ENCODE measurements at regions not wholly inside any gene's neighbourhood (a gene's known extent, or its start where the extent isn't known, plus 50 kb on each side); places are given as distances from the start of the nearest gene placed in this dataset.
A peak's percentile ranks its signal among the peaks of the same experiment; 100 is the strongest.

DNA sequence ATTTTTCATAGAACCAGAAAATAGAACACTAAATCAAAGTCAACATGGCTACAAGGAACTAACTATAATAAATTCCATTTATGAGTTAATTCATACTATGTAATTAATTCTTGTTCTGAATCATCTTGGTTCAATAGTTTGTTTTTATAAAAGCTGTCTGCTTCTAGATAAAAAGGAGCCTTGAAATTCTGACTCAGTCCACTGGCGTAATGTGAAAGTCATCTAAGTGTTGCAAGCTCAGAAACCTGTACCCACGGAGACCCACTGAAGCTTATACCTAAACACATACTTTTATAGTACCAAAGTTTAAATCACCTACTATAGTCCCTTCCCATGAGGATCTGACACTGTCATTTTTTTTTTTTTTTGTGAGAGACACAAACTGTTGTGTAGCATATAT lies 489.4 kb downstream of the SEMA3D start:
- intact Hi-C loops (cut with micrococcal nuclease), result no loop called here
- no peak overlapping the region for H3K9ac ChIP-seq (ENCODE audit: low read length)
- peaks cover 8 to 21% of the 10 kb centered on the region in 2 experiments for H3K4me1 ChIP-seq (ENCODE audit: control insufficient read depth in 1 of 2, insufficient read depth in 2 of 2, low read length in 2 of 2)
- no TSS peak for BruUV-seq (replicated peaks)
- no peak for TF ChIP-seq ELF1 (IDR thresholded peaks at IDR 0.05; ENCODE audit: borderline replicate concordance, low read depth)
- TF ChIP-seq, protein P1, sequence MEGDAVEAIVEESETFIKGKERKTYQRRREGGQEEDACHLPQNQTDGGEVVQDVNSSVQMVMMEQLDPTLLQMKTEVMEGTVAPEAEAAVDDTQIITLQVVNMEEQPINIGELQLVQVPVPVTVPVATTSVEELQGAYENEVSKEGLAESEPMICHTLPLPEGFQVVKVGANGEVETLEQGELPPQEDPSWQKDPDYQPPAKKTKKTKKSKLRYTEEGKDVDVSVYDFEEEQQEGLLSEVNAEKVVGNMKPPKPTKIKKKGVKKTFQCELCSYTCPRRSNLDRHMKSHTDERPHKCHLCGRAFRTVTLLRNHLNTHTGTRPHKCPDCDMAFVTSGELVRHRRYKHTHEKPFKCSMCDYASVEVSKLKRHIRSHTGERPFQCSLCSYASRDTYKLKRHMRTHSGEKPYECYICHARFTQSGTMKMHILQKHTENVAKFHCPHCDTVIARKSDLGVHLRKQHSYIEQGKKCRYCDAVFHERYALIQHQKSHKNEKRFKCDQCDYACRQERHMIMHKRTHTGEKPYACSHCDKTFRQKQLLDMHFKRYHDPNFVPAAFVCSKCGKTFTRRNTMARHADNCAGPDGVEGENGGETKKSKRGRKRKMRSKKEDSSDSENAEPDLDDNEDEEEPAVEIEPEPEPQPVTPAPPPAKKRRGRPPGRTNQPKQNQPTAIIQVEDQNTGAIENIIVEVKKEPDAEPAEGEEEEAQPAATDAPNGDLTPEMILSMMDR (IDR thresholded peaks at IDR 0.05 in 2 of 3, conservative IDR thresholded peaks at IDR 0.05 in 1 of 3; ENCODE audit: borderline replicate concordance in 1 of 3, insufficient read depth in 1 of 3, low read depth in 2 of 3, low read length in 2 of 3), result no peak
- TF ChIP-seq YY1 (IDR thresholded peaks at IDR 0.05; ENCODE audit: extremely low read depth, insufficient replicate concordance, low read depth, low read length), result no peak
- TF ChIP-seq, protein P2, sequence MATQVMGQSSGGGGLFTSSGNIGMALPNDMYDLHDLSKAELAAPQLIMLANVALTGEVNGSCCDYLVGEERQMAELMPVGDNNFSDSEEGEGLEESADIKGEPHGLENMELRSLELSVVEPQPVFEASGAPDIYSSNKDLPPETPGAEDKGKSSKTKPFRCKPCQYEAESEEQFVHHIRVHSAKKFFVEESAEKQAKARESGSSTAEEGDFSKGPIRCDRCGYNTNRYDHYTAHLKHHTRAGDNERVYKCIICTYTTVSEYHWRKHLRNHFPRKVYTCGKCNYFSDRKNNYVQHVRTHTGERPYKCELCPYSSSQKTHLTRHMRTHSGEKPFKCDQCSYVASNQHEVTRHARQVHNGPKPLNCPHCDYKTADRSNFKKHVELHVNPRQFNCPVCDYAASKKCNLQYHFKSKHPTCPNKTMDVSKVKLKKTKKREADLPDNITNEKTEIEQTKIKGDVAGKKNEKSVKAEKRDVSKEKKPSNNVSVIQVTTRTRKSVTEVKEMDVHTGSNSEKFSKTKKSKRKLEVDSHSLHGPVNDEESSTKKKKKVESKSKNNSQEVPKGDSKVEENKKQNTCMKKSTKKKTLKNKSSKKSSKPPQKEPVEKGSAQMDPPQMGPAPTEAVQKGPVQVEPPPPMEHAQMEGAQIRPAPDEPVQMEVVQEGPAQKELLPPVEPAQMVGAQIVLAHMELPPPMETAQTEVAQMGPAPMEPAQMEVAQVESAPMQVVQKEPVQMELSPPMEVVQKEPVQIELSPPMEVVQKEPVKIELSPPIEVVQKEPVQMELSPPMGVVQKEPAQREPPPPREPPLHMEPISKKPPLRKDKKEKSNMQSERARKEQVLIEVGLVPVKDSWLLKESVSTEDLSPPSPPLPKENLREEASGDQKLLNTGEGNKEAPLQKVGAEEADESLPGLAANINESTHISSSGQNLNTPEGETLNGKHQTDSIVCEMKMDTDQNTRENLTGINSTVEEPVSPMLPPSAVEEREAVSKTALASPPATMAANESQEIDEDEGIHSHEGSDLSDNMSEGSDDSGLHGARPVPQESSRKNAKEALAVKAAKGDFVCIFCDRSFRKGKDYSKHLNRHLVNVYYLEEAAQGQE (IDR thresholded peaks at IDR 0.05; ENCODE audit: low read depth), result no peak
- TF ChIP-seq SIN3A (IDR thresholded peaks at IDR 0.05; ENCODE audit: low read depth), result no peak
- TF ChIP-seq POLR2AphosphoS5 (IDR thresholded peaks at IDR 0.05; ENCODE audit: low read depth, low read length), result no peak
- TF ChIP-seq POLR2A (IDR thresholded peaks at IDR 0.05; ENCODE audit: borderline replicate concordance, extremely low read depth, insufficient read depth, insufficient read length), result no peak
- TF ChIP-seq, protein P3, sequence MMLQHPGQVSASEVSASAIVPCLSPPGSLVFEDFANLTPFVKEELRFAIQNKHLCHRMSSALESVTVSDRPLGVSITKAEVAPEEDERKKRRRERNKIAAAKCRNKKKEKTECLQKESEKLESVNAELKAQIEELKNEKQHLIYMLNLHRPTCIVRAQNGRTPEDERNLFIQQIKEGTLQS (IDR thresholded peaks at IDR 0.05), result no peak
- TF ChIP-seq JUND (IDR thresholded peaks at IDR 0.05), result no peak
- no peak overlapping the region for H3K27ac ChIP-seq (ENCODE audit: low read depth, low read length)
- H3K4me2 ChIP-seq (ENCODE audit: low read length), result no peak overlapping the region
- CTCF ChIA-PET, result no interaction called here
- no peaks in the 10 kb centered on the region for H3K36me3 ChIP-seq (ENCODE audit: control insufficient read depth in 1 of 2, insufficient read depth in 2 of 2, low read length in 2 of 2)
- H2AFZ ChIP-seq (ENCODE audit: low read depth, low read length, poor library complexity, severe bottlenecking), result peak overlapping the region; percentile 35
- no peaks in the 10 kb centered on the region for H4K20me1 ChIP-seq (ENCODE audit: insufficient read depth)
- H3K79me2 ChIP-seq (ENCODE audit: insufficient read depth, low read length), result no peaks in the 10 kb centered on the region
- RAD21 ChIA-PET (ENCODE audit: low non-redundant PET in 1 of 2, low total read pairs in 2 of 2, uncharacterized antibody in 2 of 2, unreplicated experiment in 2 of 2), result no interaction called here
- no peak overlapping the region for H3K4me3 ChIP-seq (replicated peaks in 1 of 2; ENCODE audit: low read depth in 1 of 2, low read length in 2 of 2)
- no peak for ATAC-seq
- no peaks in the 10 kb centered on the region for H3K27me3 ChIP-seq (ENCODE audit: insufficient read depth, low read length)
- POLR2A ChIA-PET, result no interaction called here
- no peak for DNase-seq (ENCODE audit: low read depth, low spot score)
- H3K9me2 ChIP-seq (ENCODE audit: insufficient read depth), result 0 out of 2 replicates have a peak, but pooled peaks cover 5% of the 10 kb centered on the region
- H3K9me3 ChIP-seq (ENCODE audit: control insufficient read depth in 1 of 2, insufficient read depth in 1 of 2, low read depth in 1 of 2, low read length in 2 of 2), result no peaks in the 10 kb centered on the region

Measured in HCT116 (cell line).